ENCODE measurements at regions not wholly inside any gene's neighbourhood (a gene's known extent, or its start where the extent isn't known, plus 50 kb on each side); places are given as distances from the start of the nearest gene placed in this dataset.

DNA sequence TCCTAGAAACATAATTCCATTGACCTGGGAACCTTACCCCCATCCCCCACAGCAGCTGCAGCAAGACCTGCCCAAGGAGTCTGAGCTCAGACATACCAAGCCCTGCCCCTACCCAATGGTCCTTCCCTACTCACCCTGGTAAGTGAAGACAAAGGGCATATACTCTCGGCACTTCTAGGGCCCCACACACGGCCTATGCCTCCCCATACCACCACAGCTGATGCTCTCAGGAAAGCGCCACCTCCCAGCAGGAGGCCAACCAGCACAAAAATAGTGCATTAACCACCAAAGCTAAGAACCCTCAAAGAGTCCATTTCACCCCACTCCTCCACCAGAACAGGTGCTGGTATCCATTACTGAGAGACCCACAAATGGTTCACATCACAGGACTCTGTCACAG is 74.4 kb upstream of the GUCY1A2 start:
- Histone ChIP-seq H3K36me3 (no peaks in the 10 kb centered on the region), H3K27ac (no peak overlapping the region), H3K4me3 (no peak overlapping the region), H3K4me1 (no peaks in the 10 kb centered on the region), H3K9me3 (peaks cover 0 to 5% (median 0%) of the 10 kb centered on the region in 4 donors), H3K27me3 (no peaks in the 10 kb centered on the region)
- 80 to 87% methylated on average over 3 of the region's 3 CpGs for WGBS, 2 donors
- intact Hi-C loops (cut with DNase I), result no loop called here
- TF ChIP-seq EP300 (IDR thresholded peaks at IDR 0.05), result no peak
- TF ChIP-seq, protein P1, sequence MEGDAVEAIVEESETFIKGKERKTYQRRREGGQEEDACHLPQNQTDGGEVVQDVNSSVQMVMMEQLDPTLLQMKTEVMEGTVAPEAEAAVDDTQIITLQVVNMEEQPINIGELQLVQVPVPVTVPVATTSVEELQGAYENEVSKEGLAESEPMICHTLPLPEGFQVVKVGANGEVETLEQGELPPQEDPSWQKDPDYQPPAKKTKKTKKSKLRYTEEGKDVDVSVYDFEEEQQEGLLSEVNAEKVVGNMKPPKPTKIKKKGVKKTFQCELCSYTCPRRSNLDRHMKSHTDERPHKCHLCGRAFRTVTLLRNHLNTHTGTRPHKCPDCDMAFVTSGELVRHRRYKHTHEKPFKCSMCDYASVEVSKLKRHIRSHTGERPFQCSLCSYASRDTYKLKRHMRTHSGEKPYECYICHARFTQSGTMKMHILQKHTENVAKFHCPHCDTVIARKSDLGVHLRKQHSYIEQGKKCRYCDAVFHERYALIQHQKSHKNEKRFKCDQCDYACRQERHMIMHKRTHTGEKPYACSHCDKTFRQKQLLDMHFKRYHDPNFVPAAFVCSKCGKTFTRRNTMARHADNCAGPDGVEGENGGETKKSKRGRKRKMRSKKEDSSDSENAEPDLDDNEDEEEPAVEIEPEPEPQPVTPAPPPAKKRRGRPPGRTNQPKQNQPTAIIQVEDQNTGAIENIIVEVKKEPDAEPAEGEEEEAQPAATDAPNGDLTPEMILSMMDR (IDR thresholded peaks at IDR 0.05), result no peak
- no peak for TF ChIP-seq POLR2AphosphoS5 (IDR thresholded peaks at IDR 0.05)
- no peak for TF ChIP-seq POLR2A (IDR thresholded peaks at IDR 0.05)
- no peak for DNase-seq

DNA sequence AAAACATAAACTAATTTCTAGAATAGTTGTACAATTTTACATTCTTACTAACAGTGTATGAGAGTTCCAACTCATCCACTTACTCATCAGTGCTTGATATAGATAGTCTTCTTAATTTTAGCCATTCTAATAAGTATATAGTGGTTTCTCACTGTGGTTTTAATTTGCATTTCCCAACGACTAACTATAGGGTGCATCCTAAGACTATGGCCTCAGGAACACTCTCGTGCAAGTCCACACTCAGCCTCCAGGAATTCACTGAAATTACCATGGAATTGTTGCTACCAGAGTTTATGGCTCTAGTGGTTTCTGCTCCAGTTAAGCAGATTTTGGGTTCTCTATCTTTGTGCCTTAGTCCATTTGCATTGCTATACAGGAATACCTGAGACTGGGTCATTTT is 60.1 kb upstream of the GUCY1A2 start:
- no peak for TF ChIP-seq POLR2AphosphoS5 (IDR thresholded peaks at IDR 0.05)
- TF ChIP-seq EP300 (IDR thresholded peaks at IDR 0.05), result no peak
- TF ChIP-seq, protein P1 (IDR thresholded peaks at IDR 0.05), result no peak
- no peak for TF ChIP-seq POLR2A (IDR thresholded peaks at IDR 0.05)
- intact Hi-C loops (cut with DNase I), result no loop called here
- H3K27ac ChIP-seq, result no peak overlapping the region
- WGBS, 2 donors, result 34 to 62% methylated on average over 2 of the region's 2 CpGs
- no peak for DNase-seq
- no peaks in the 10 kb centered on the region for H3K4me1 ChIP-seq
- H3K27me3 ChIP-seq, result no peaks in the 10 kb centered on the region
- H3K9me3 ChIP-seq, result no peaks in the 10 kb centered on the region
- H3K36me3 ChIP-seq, result no peaks in the 10 kb centered on the region
- H3K4me3 ChIP-seq, result no peak overlapping the region

DNA sequence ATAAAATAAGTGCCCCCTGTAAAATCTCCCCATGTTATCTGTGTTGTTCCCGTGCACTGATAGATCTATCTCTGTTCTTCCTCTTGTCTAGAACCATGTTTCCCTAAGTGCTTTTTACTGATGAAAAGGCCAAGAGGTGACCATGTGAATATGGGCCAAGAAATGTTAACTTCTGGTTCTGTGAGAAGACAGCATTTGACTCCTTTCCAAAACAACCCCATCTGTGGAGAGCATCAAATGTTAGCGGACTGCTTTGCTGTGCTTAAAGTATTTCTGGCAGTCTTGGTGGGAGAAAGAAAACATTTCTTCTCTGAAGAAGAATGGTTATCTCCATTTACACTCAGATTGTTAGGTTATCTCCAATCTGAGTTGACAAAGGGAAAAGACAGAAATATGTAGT is 58.6 kb upstream of the GUCY1A2 start:
- H3K4me1 ChIP-seq, result no peaks in the 10 kb centered on the region
- no peak for DNase-seq
- intact Hi-C loops (cut with DNase I), result no loop called here
- H3K27me3 ChIP-seq, result no peaks in the 10 kb centered on the region
- no peak for TF ChIP-seq POLR2A (IDR thresholded peaks at IDR 0.05)
- no peak for TF ChIP-seq POLR2AphosphoS5 (IDR thresholded peaks at IDR 0.05)
- no peak for TF ChIP-seq EP300 (IDR thresholded peaks at IDR 0.05)
- TF ChIP-seq, protein P1 (IDR thresholded peaks at IDR 0.05), result no peak
- no peaks in the 10 kb centered on the region for H3K36me3 ChIP-seq
- H3K9me3 ChIP-seq, result no peaks in the 10 kb centered on the region
- no peak overlapping the region for H3K27ac ChIP-seq
- 87 to 89% methylated on average over 2 of the region's 2 CpGs for WGBS, 2 donors
- no peak overlapping the region for H3K4me3 ChIP-seq

DNA sequence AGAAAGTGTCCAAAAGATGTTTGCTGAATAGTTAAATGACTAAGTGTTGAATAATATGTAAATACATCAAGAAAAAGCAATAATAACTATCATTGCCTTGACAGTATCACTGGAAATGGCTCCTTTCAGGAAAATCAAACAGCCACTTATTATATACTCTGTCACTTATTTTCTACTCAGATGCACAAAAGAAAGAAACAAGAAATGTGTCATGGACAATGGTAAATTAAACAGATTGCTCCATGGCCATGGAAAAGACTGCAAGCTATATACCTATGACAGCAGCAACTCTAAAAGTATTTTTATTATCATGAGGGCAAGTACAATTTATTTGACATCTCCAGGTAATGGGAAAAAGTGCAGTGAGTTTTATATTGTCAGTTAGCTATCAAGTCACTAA is 52.9 kb upstream of the GUCY1A2 start:
- TF ChIP-seq, protein P1 (IDR thresholded peaks at IDR 0.05), result no peak
- no peak for TF ChIP-seq POLR2AphosphoS5 (IDR thresholded peaks at IDR 0.05)
- no peak for TF ChIP-seq POLR2A (IDR thresholded peaks at IDR 0.05)
- TF ChIP-seq EP300 (IDR thresholded peaks at IDR 0.05), result no peak
- no peak for DNase-seq

More for the DNA sequence above, 52.9 kb upstream of the GUCY1A2 start:
- H3K27ac ChIP-seq, result no peak overlapping the region
- no peaks in the 10 kb centered on the region for H3K9me3 ChIP-seq
- no peaks in the 10 kb centered on the region for H3K27me3 ChIP-seq
- no peak overlapping the region for H3K4me3 ChIP-seq
- H3K36me3 ChIP-seq, result no peaks in the 10 kb centered on the region
- intact Hi-C loops (cut with DNase I), result no loop called here
- no peaks in the 10 kb centered on the region for H3K4me1 ChIP-seq
